ENCODE measurements at regions not wholly inside any gene's neighbourhood (a gene's known extent, or its start where the extent isn't known, plus 50 kb on each side); places are given as distances from the start of the nearest gene placed in this dataset.

GRCh38 chr10:118485641-118486040, 109.8 kb downstream of the PRLHR start:
- no peak for TF ChIP-seq TAF1 (IDR thresholded peaks at IDR 0.05; ENCODE audit: low read depth)

- no peak for TF ChIP-seq USF1 (IDR thresholded peaks at IDR 0.05)
- no peak for TF ChIP-seq YY1 (IDR thresholded peaks at IDR 0.05; ENCODE audit: low read depth)
- TF ChIP-seq RAD21 (IDR thresholded peaks at IDR 0.05; ENCODE audit: low read depth): no peak
- no peak for TF ChIP-seq EP300 (IDR thresholded peaks at IDR 0.05; ENCODE audit: borderline replicate concordance)
- no peak for TF ChIP-seq TAF1 (IDR thresholded peaks at IDR 0.05; ENCODE audit: low read depth)
- TF ChIP-seq TEAD4 (IDR thresholded peaks at IDR 0.05): no peak
Observed at GRCh38 chr10:118484152-118484871, 111.1 kb downstream of the PRLHR start.

- TF ChIP-seq TCF12 (IDR thresholded peaks at IDR 0.05; ENCODE audit: low read depth) (no peak), MAX (IDR thresholded peaks at IDR 0.05) (no peak), REST (IDR thresholded peaks at IDR 0.05; ENCODE audit: low read depth) (no peak), USF1 (IDR thresholded peaks at IDR 0.05) (no peak)
Observed at GRCh38 chr10:118483496-118483895, 112.0 kb downstream of the PRLHR start.

GRCh38 chr10:118482393-118483331, 112.8 kb downstream of the PRLHR start:
- TF ChIP-seq EP300 (IDR thresholded peaks at IDR 0.05; ENCODE audit: borderline replicate concordance) (no peak), TAF1 (IDR thresholded peaks at IDR 0.05; ENCODE audit: low read depth) (no peak), CREB1 (IDR thresholded peaks at IDR 0.05; ENCODE audit: low read depth) (no peak), NFIC (IDR thresholded peaks at IDR 0.05) (no peak)

GRCh38 chr10:118481871-118482270, 113.6 kb downstream of the PRLHR start:
- TF ChIP-seq EGR1 (IDR thresholded peaks at IDR 0.05): no peak
- no peak for TF ChIP-seq CREB1 (IDR thresholded peaks at IDR 0.05; ENCODE audit: low read depth)
- no peak for TF ChIP-seq TAF1 (IDR thresholded peaks at IDR 0.05; ENCODE audit: low read depth)
- TF ChIP-seq TEAD4 (IDR thresholded peaks at IDR 0.05): no peak
- TF ChIP-seq EP300 (IDR thresholded peaks at IDR 0.05; ENCODE audit: borderline replicate concordance): no peak
- TF ChIP-seq YY1 (IDR thresholded peaks at IDR 0.05; ENCODE audit: low read depth): no peak
- no peak for TF ChIP-seq NFIC (IDR thresholded peaks at IDR 0.05)
- TF ChIP-seq RAD21 (IDR thresholded peaks at IDR 0.05; ENCODE audit: low read depth): no peak
- no peak for TF ChIP-seq USF1 (IDR thresholded peaks at IDR 0.05)
- no peak for TF ChIP-seq REST (IDR thresholded peaks at IDR 0.05; ENCODE audit: low read depth)
- no peak for TF ChIP-seq ZBTB7A (IDR thresholded peaks at IDR 0.05; ENCODE audit: low read depth)
- no peak for TF ChIP-seq FOXM1 (IDR thresholded peaks at IDR 0.05; ENCODE audit: borderline replicate concordance, low read depth)
- no peak for TF ChIP-seq MAX (IDR thresholded peaks at IDR 0.05)
- no peak for TF ChIP-seq TCF12 (IDR thresholded peaks at IDR 0.05; ENCODE audit: low read depth)
- TF ChIP-seq CEBPB (IDR thresholded peaks at IDR 0.05): no peak

- TF ChIP-seq RAD21 (IDR thresholded peaks at IDR 0.05; ENCODE audit: low read depth) (no peak), FOXM1 (IDR thresholded peaks at IDR 0.05; ENCODE audit: borderline replicate concordance, low read depth) (no peak), ZBTB7A (IDR thresholded peaks at IDR 0.05; ENCODE audit: low read depth) (no peak), CEBPB (IDR thresholded peaks at IDR 0.05) (no peak), YY1 (IDR thresholded peaks at IDR 0.05; ENCODE audit: low read depth) (no peak), CREB1 (IDR thresholded peaks at IDR 0.05; ENCODE audit: low read depth) (no peak), REST (IDR thresholded peaks at IDR 0.05; ENCODE audit: low read depth) (peak; percentile 53; the same call in 1 of the 2 replicates), NFIC (IDR thresholded peaks at IDR 0.05) (no peak), MAX (IDR thresholded peaks at IDR 0.05) (no peak)
Observed at GRCh38 chr10:118475214-118475613, 120.2 kb downstream of the PRLHR start.
